ENCODE measurements at regions not wholly inside any gene's neighbourhood (a gene's known extent, or its start where the extent isn't known, plus 50 kb on each side); places are given as distances from the start of the nearest gene placed in this dataset.

DNA sequence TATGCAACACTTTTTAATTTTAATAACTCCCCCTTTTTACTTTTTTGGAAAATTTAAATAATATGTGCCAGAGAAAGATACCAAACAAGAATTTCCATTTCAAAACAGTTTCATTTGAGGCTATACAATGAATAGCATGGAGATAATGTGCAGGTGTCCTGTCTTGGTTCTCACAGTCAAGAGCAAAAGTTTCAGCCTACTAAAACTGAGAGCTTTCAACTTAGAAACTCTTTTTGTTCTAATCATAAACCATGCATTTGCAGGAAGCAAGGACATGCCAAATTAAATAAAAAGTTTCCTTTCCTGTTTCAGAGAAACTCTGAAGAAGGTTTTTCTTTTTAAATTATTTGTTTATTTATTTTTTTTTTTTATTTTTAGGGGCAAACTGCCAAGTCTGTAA lies 1165.6 kb upstream of the SEMA6A start:
- Histone ChIP-seq H3K4me3 (replicated peaks in 1 of 3; ENCODE audit: insufficient read depth in 1 of 3, low read depth in 1 of 3, low read length in 3 of 3) (no peak overlapping the region), H3K27ac (ENCODE audit: insufficient read depth, low read depth, low read length) (no peak overlapping the region), H3K9ac (replicated peaks; ENCODE audit: extremely low read depth, insufficient read depth, low read length) (no peak overlapping the region), H4K20me1 (replicated peaks; ENCODE audit: control insufficient read depth, extremely low read depth, insufficient read depth, low read length) (no peaks in the 10 kb centered on the region), H3K27me3 (ENCODE audit: control insufficient read depth in 2 of 2, insufficient read depth in 2 of 2, low read length in 2 of 2) (no peaks in the 10 kb centered on the region), H3K4me2 (ENCODE audit: insufficient read depth, low read length) (no peak overlapping the region), H3K9me1 (replicated peaks; ENCODE audit: control insufficient read depth, extremely low read depth, insufficient read depth, low read length) (no peaks in the 10 kb centered on the region), H3K9me3 (replicated peaks; ENCODE audit: control insufficient read depth, insufficient read depth, low read length) (no peaks in the 10 kb centered on the region), H3K36me3 (ENCODE audit: control insufficient read depth in 2 of 2, extremely low read depth in 1 of 2, insufficient read depth in 2 of 2, low read length in 2 of 2) (no peaks in the 10 kb centered on the region), H2AFZ (ENCODE audit: low read depth, low read length) (no peak overlapping the region), H3K79me2 (ENCODE audit: control insufficient read depth, insufficient read depth, low read length) (no peaks in the 10 kb centered on the region), H3K4me1 (ENCODE audit: control insufficient read depth, extremely low read depth, insufficient read depth, low read length) (no peaks in the 10 kb centered on the region)
- FAIRE-seq (no peak), DNase-seq (ENCODE audit: low read depth, low spot score) (no peak)
- BruUV-seq (replicated peaks): no TSS peak
- dilution Hi-C loops (cut with MboI; ENCODE audit: extremely low pct_ligation_motif_present, low sequenced_read_pairs): no loop called here
- TF ChIP-seq, protein P1, sequence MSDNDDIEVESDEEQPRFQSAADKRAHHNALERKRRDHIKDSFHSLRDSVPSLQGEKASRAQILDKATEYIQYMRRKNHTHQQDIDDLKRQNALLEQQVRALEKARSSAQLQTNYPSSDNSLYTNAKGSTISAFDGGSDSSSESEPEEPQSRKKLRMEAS (IDR thresholded peaks at IDR 0.05; ENCODE audit: insufficient read depth, insufficient read length): no peak
- TF ChIP-seq MYC (IDR thresholded peaks at IDR 0.05; ENCODE audit: low read depth, low read length) (no peak), GATA2 (IDR thresholded peaks at IDR 0.05; ENCODE audit: insufficient read depth, insufficient read length, low read depth, low read length) (no peak), POLR2A (IDR thresholded peaks at IDR 0.05; ENCODE audit: low read depth, low read length) (no peak), FOS (IDR thresholded peaks at IDR 0.05; ENCODE audit: borderline replicate concordance, insufficient read depth, low read length) (no peak), POLR2AphosphoS5 (IDR thresholded peaks at IDR 0.05; ENCODE audit: insufficient read depth, low read depth, low read length) (no peak), EZH2 (IDR thresholded peaks at IDR 0.05; ENCODE audit: borderline replicate concordance, low read depth, low read length, severe bottlenecking) (no peak), JUN (IDR thresholded peaks at IDR 0.05; ENCODE audit: borderline replicate concordance, insufficient read depth, insufficient read length, low read depth) (no peak)
- TF ChIP-seq, protein P2, sequence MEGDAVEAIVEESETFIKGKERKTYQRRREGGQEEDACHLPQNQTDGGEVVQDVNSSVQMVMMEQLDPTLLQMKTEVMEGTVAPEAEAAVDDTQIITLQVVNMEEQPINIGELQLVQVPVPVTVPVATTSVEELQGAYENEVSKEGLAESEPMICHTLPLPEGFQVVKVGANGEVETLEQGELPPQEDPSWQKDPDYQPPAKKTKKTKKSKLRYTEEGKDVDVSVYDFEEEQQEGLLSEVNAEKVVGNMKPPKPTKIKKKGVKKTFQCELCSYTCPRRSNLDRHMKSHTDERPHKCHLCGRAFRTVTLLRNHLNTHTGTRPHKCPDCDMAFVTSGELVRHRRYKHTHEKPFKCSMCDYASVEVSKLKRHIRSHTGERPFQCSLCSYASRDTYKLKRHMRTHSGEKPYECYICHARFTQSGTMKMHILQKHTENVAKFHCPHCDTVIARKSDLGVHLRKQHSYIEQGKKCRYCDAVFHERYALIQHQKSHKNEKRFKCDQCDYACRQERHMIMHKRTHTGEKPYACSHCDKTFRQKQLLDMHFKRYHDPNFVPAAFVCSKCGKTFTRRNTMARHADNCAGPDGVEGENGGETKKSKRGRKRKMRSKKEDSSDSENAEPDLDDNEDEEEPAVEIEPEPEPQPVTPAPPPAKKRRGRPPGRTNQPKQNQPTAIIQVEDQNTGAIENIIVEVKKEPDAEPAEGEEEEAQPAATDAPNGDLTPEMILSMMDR (IDR thresholded peaks at IDR 0.05; ENCODE audit: extremely low read depth in 1 of 2, insufficient read depth in 1 of 2, low read depth in 1 of 2, low read length in 2 of 2): no peak
- POLR2A ChIA-PET: no interaction called here
- intact Hi-C loops (cut with micrococcal nuclease): no loop called here
- CTCF ChIA-PET: no interaction called here
